ENCODE measurements at regions not wholly inside any gene's neighbourhood (a gene's known extent, or its start where the extent isn't known, plus 50 kb on each side); places are given as distances from the start of the nearest gene placed in this dataset.

DNA sequence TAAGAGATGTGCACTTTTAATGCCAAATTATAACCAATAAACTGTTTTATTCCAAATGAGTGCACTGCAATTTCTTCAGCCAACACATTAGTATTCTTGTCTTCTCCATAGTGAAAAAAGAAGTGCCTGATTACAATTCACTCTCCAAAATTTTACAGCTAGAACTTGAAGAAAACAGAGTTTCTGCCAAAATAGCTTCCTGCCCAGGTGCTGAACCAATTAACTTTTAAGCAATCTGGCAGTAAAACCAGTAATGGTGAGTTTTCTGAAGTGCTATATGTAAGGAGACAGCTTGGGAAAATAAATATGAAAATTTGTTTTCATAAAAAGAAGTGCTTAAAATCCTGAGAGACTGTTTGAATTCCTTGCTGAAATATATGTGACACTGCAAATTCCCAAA, 266.0 kb upstream of the NT5E start:
- no peak for TF ChIP-seq EZH2phosphoT487 (conservative IDR thresholded peaks at IDR 0.05; ENCODE audit: low read length)
- TF ChIP-seq, protein P1, sequence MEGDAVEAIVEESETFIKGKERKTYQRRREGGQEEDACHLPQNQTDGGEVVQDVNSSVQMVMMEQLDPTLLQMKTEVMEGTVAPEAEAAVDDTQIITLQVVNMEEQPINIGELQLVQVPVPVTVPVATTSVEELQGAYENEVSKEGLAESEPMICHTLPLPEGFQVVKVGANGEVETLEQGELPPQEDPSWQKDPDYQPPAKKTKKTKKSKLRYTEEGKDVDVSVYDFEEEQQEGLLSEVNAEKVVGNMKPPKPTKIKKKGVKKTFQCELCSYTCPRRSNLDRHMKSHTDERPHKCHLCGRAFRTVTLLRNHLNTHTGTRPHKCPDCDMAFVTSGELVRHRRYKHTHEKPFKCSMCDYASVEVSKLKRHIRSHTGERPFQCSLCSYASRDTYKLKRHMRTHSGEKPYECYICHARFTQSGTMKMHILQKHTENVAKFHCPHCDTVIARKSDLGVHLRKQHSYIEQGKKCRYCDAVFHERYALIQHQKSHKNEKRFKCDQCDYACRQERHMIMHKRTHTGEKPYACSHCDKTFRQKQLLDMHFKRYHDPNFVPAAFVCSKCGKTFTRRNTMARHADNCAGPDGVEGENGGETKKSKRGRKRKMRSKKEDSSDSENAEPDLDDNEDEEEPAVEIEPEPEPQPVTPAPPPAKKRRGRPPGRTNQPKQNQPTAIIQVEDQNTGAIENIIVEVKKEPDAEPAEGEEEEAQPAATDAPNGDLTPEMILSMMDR (IDR thresholded peaks at IDR 0.05; ENCODE audit: insufficient read depth, low read length, poor library complexity, severe bottlenecking), result no peak
- no peaks in the 10 kb centered on the region for H3K9me3 ChIP-seq (ENCODE audit: insufficient read depth, low read length)
- H3F3A ChIP-seq (ENCODE audit: insufficient read depth), result no peaks in the 10 kb centered on the region
- H3K79me2 ChIP-seq (ENCODE audit: insufficient read depth, low read length), result no peaks in the 10 kb centered on the region
- no peaks in the 10 kb centered on the region for H3K9me2 ChIP-seq (replicated peaks; ENCODE audit: insufficient read depth, low read length)
- no peak overlapping the region for H3K4me3 ChIP-seq (ENCODE audit: insufficient read depth, low read length, poor library complexity, severe bottlenecking)
- H3K9ac ChIP-seq (ENCODE audit: low read length), result no peak overlapping the region
- H2AFZ ChIP-seq (ENCODE audit: low read depth, low read length, severe bottlenecking), result no peak overlapping the region
- no peaks in the 10 kb centered on the region; the same call in 1 of the 2 replicates for H3K27me3 ChIP-seq (ENCODE audit: low read length)
- H3K36me3 ChIP-seq (ENCODE audit: low read length), result no peaks in the 10 kb centered on the region
- no peak overlapping the region for H3K4me2 ChIP-seq (ENCODE audit: low read depth, low read length, poor library complexity, severe bottlenecking)
- no peaks in the 10 kb centered on the region for H4K20me1 ChIP-seq (ENCODE audit: low read depth, low read length)
- H3K27ac ChIP-seq (ENCODE audit: low read depth, low read length), result no peak overlapping the region

DNA sequence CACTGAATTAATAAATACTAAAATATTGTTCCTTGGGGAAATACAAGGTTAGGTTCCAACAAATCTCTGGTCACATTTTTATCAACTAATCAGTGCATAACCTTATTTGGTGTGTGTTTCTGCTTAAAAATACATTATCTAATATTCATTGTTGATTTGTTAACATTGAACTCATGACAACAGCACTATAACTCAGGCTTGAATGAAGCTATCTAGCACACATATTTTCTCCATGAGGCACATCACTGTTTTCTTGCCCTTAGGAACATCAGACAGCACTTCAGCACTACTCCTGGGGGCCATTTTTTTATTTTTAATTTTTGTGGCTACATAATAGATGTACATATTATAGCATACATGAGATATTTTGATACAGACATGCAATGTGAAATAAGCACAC, 277.2 kb upstream of the NT5E start:
- no peaks in the 10 kb centered on the region for H3K79me2 ChIP-seq (ENCODE audit: insufficient read depth, low read length)
- no peaks in the 10 kb centered on the region for H3K9me2 ChIP-seq (replicated peaks; ENCODE audit: insufficient read depth, low read length)
- H4K20me1 ChIP-seq (ENCODE audit: low read depth, low read length), result no peaks in the 10 kb centered on the region
- H3K9me3 ChIP-seq (ENCODE audit: insufficient read depth, low read length), result no peaks in the 10 kb centered on the region
- H3K27ac ChIP-seq (ENCODE audit: low read depth, low read length), result no peak overlapping the region
- no peak overlapping the region for H3K9ac ChIP-seq (ENCODE audit: low read length)
- H3F3A ChIP-seq (ENCODE audit: insufficient read depth), result no peaks in the 10 kb centered on the region
- no peak for TF ChIP-seq EZH2phosphoT487 (conservative IDR thresholded peaks at IDR 0.05; ENCODE audit: low read length)
- TF ChIP-seq, protein P1 (IDR thresholded peaks at IDR 0.05; ENCODE audit: insufficient read depth, low read length, poor library complexity, severe bottlenecking), result no peak
- H3K36me3 ChIP-seq (ENCODE audit: low read length), result no peaks in the 10 kb centered on the region
- no peak overlapping the region for H3K4me3 ChIP-seq (ENCODE audit: insufficient read depth, low read length, poor library complexity, severe bottlenecking)
- no peaks in the 10 kb centered on the region for H3K27me3 ChIP-seq (ENCODE audit: low read length)
- no peak overlapping the region for H2AFZ ChIP-seq (ENCODE audit: low read depth, low read length, severe bottlenecking)
- H3K4me2 ChIP-seq (ENCODE audit: low read depth, low read length, poor library complexity, severe bottlenecking), result no peak overlapping the region

DNA sequence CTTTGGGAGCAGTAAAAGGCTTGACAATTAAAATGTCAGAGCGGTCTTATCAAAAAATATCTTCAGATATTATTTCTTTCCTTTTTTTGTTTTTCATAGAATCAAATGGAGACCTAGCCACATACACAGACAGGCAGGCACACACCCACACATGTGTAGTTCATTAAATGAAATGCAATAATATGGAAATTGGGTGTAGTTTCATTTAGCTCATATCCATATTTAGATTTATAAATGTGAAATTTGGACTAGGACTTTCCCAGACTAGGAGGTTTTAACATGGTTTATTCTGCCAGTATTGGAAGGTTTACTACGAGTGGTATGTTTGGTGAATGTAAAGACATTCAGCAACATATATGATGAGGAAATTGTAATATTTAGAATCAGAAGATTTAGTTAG, 277.7 kb upstream of the NT5E start:
- Histone ChIP-seq H3K27ac (ENCODE audit: low read depth, low read length) (no peak overlapping the region), H2AFZ (ENCODE audit: low read depth, low read length, severe bottlenecking) (no peak overlapping the region), H3F3A (ENCODE audit: insufficient read depth) (no peaks in the 10 kb centered on the region), H3K9me2 (replicated peaks; ENCODE audit: insufficient read depth, low read length) (no peaks in the 10 kb centered on the region), H3K9ac (ENCODE audit: low read length) (no peak overlapping the region), H3K79me2 (ENCODE audit: insufficient read depth, low read length) (no peaks in the 10 kb centered on the region), H3K27me3 (ENCODE audit: low read length) (no peaks in the 10 kb centered on the region), H3K36me3 (ENCODE audit: low read length) (no peaks in the 10 kb centered on the region), H3K9me3 (ENCODE audit: insufficient read depth, low read length) (no peaks in the 10 kb centered on the region), H3K4me3 (ENCODE audit: insufficient read depth, low read length, poor library complexity, severe bottlenecking) (no peak overlapping the region), H4K20me1 (ENCODE audit: low read depth, low read length) (no peaks in the 10 kb centered on the region), H3K4me2 (ENCODE audit: low read depth, low read length, poor library complexity, severe bottlenecking) (no peak overlapping the region)
- TF ChIP-seq EZH2phosphoT487 (conservative IDR thresholded peaks at IDR 0.05; ENCODE audit: low read length), result no peak
- TF ChIP-seq, protein P1 (IDR thresholded peaks at IDR 0.05; ENCODE audit: insufficient read depth, low read length, poor library complexity, severe bottlenecking), result no peak
